Keratinocyte (primary cell): ENCODE measurements at regions not wholly inside any gene's neighbourhood (a gene's known extent, or its start where the extent isn't known, plus 50 kb on each side); places are given as distances from the start of the nearest gene placed in this dataset.

ENCODE experiments used
- DNase-seq: peaks from one replicate; pipeline ENCODE4 v3.0.0-alpha.2; 2011; ENCODE audit warnings: low read depth, missing footprints, low spot score
- FAIRE-seq: peaks from 2 replicates; lab custom pipeline; 2011; peaks lifted over from hg19 to GRCh38; lab: Jason Lieb, UNC
- H2AFZ ChIP-seq: 2 replicates; pipeline ENCODE4 v1.6.0; 2012; ENCODE audit warnings: low read length, control low read depth, inconsistent platforms; ENCODE audit not compliant: control insufficient read depth
- H3K27ac ChIP-seq: 2 replicates; pipeline ENCODE4 v1.5.1; 2011; ENCODE audit warnings: low read length; ENCODE audit not compliant: control insufficient read depth, insufficient read depth
- H3K27me3 ChIP-seq: 3 replicates; pipeline ENCODE4 v1.6.0; 2011; ENCODE audit warnings: low read length; ENCODE audit not compliant: control insufficient read depth, insufficient read depth; ENCODE audit errors: extremely low read depth
- H3K36me3 ChIP-seq, 2 experiments: 2 replicates in 1 of 2; 3 replicates in 1 of 2; pipeline ENCODE4 v1.5.1; 2011; ENCODE audit warnings: low read length in 2 of 2, mild to moderate bottlenecking in 1 of 2; ENCODE audit not compliant: control insufficient read depth in 2 of 2, insufficient read depth in 2 of 2; ENCODE audit errors: extremely low read depth in 1 of 2
- H3K4me1 ChIP-seq: 3 replicates; pipeline ENCODE4 v1.5.1; 2011; ENCODE audit warnings: low read length; ENCODE audit not compliant: control insufficient read depth, insufficient read depth; ENCODE audit errors: extremely low read depth
- H3K4me2 ChIP-seq: 3 replicates; pipeline ENCODE4 v1.6.0; 2011; ENCODE audit warnings: low read depth, low read length; ENCODE audit not compliant: control insufficient read depth, insufficient read depth; ENCODE audit errors: extremely low read depth
- H3K4me3 ChIP-seq, 3 experiments: fragments of 200-600 bp in 1 of 3; sonication (generic) in 1 of 3; 2 replicates in 2 of 3; 3 replicates in 1 of 3; pipeline ENCODE4 v1.5.1; 2011 to 2016; ENCODE audit warnings: low read length in 3 of 3, mild to moderate bottlenecking in 3 of 3, control low read depth in 2 of 3, inconsistent platforms in 1 of 3, low read depth in 1 of 3, mixed read lengths in 1 of 3, mixed run types in 1 of 3, moderate library complexity in 1 of 3; ENCODE audit not compliant: control insufficient read depth in 2 of 3, insufficient read depth in 2 of 3; ENCODE audit errors: extremely low read depth in 1 of 3
- H3K79me2 ChIP-seq: 2 replicates; pipeline ENCODE4 v1.6.0; 2012; ENCODE audit warnings: low read length; ENCODE audit not compliant: control insufficient read depth, insufficient read depth
- H3K9ac ChIP-seq: 3 replicates; pipeline ENCODE4 v1.6.0; 2011; ENCODE audit warnings: low read length; ENCODE audit not compliant: control insufficient read depth, insufficient read depth; ENCODE audit errors: extremely low read depth
- H3K9me1 ChIP-seq: 3 replicates; pipeline ENCODE4 v1.6.0; 2011; ENCODE audit warnings: low read length; ENCODE audit not compliant: control insufficient read depth, insufficient read depth; ENCODE audit errors: extremely low read depth
- H3K9me3 ChIP-seq: 2 replicates; pipeline ENCODE4 v1.5.1; 2012; ENCODE audit warnings: low read depth, low read length; ENCODE audit not compliant: control insufficient read depth
- H4K20me1 ChIP-seq: 3 replicates; pipeline ENCODE4 v1.6.0; 2011; ENCODE audit warnings: low read length; ENCODE audit not compliant: control insufficient read depth, insufficient read depth; ENCODE audit errors: extremely low read depth
- EZH2 ChIP-seq: IDR thresholded peaks from one replicate; pipeline ENCODE4 v1.6.1; 2012; ENCODE audit warnings: inconsistent platforms, mild to moderate bottlenecking, low read length, moderate library complexity
- dilution Hi-C: fragments of 300-500 bp; cut with MboI; formaldehyde crosslinking; loops from one replicate; pipeline ENCODE4 v1.7.0; 2020; ENCODE audit warnings: low sequenced_read_pairs; ENCODE audit not compliant: extremely low pct_ligation_motif_present
- TF ChIP-seq, protein P1 (sequence below), 3 experiments: IDR thresholded peaks in 1 of 3; conservative IDR thresholded peaks in 1 of 3; optimal IDR thresholded peaks in 1 of 3; 2 replicates in 2 of 3; 3 replicates in 1 of 3; pipeline versions ENCODE3 to v1.5.1; 2011; ENCODE audit warnings: low read length in 3 of 3, mild to moderate bottlenecking in 3 of 3, moderate library complexity in 2 of 3, control low read depth in 1 of 3, inconsistent platforms in 1 of 3; ENCODE audit not compliant: insufficient read depth in 2 of 3; ENCODE audit errors: extremely low read depth in 1 of 3

DNA sequence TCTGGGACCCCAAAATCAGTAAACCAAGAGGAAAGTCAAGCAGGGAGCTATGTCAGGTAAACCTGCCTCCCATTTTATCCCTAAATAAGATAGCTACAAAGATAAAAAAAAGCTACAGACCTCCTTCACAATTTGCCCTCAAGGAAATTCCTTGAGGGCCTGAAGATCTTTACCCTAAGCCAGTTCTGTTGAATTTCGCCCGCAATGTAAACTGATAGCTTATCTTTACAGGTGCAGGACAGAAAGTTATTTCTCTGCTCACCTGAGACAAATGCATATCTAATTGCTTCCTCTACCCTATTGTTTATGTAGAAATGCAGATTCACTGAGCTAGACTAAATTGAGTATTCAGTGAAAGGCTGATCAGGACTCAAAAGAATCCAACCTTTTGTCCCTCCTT, 153.4 kb upstream of the CHRM3 start:
- Histone ChIP-seq H3K27ac (no peak overlapping the region), H3K4me1 (no peaks in the 10 kb centered on the region), H3K27me3 (no peaks in the 10 kb centered on the region), H3K9ac (no peak overlapping the region), H4K20me1 (no peaks in the 10 kb centered on the region), H3K79me2 (no peaks in the 10 kb centered on the region), H3K4me3 (no peak overlapping the region), H3K36me3 (no peaks in the 10 kb centered on the region), H3K9me3 (no peaks in the 10 kb centered on the region), H3K4me2 (no peak overlapping the region), H3K9me1 (no peaks in the 10 kb centered on the region), H2AFZ (no peak overlapping the region)
- TF ChIP-seq EZH2: no peak
- DNase-seq: no peak
- no peak for FAIRE-seq
- dilution Hi-C loops: no loop called here

GRCh38 chr1:239228451-239228850, 157.9 kb upstream of the CHRM3 start:
- dilution Hi-C loops: no loop called here
- FAIRE-seq: no peak
- H3K4me3 ChIP-seq: no peak overlapping the region

GRCh38 chr1:239225396-239225795, 161.0 kb upstream of the CHRM3 start:
- TF ChIP-seq, protein P1, sequence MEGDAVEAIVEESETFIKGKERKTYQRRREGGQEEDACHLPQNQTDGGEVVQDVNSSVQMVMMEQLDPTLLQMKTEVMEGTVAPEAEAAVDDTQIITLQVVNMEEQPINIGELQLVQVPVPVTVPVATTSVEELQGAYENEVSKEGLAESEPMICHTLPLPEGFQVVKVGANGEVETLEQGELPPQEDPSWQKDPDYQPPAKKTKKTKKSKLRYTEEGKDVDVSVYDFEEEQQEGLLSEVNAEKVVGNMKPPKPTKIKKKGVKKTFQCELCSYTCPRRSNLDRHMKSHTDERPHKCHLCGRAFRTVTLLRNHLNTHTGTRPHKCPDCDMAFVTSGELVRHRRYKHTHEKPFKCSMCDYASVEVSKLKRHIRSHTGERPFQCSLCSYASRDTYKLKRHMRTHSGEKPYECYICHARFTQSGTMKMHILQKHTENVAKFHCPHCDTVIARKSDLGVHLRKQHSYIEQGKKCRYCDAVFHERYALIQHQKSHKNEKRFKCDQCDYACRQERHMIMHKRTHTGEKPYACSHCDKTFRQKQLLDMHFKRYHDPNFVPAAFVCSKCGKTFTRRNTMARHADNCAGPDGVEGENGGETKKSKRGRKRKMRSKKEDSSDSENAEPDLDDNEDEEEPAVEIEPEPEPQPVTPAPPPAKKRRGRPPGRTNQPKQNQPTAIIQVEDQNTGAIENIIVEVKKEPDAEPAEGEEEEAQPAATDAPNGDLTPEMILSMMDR (optimal IDR thresholded peaks at IDR 0.05 in 1 of 3, IDR thresholded peaks at IDR 0.05 in 1 of 3, conservative IDR thresholded peaks at IDR 0.05 in 1 of 3; ENCODE audit: extremely low read depth in 1 of 3, insufficient read depth in 2 of 3, low read length in 3 of 3): no peak
- no peak for TF ChIP-seq EZH2
- no peak overlapping the region for H2AFZ ChIP-seq
- dilution Hi-C loops: no loop called here
- no peak overlapping the region for H3K9ac ChIP-seq
- H3K4me2 ChIP-seq: no peak overlapping the region
- H3K79me2 ChIP-seq: no peaks in the 10 kb centered on the region
- no peaks in the 10 kb centered on the region for H3K27me3 ChIP-seq
- DNase-seq: no peak
- no peaks in the 10 kb centered on the region for H3K36me3 ChIP-seq
- FAIRE-seq: no peak
- H3K27ac ChIP-seq: no peak overlapping the region
- no peaks in the 10 kb centered on the region for H3K4me1 ChIP-seq
- no peaks in the 10 kb centered on the region for H4K20me1 ChIP-seq
- H3K9me1 ChIP-seq: no peaks in the 10 kb centered on the region
- H3K4me3 ChIP-seq: no peak overlapping the region
- H3K9me3 ChIP-seq: no peaks in the 10 kb centered on the region

More at GRCh38 chr1:239228451-239228850, 157.9 kb upstream of the CHRM3 start:
- no peak for DNase-seq
- Histone ChIP-seq H2AFZ (no peak overlapping the region), H3K27ac (no peak overlapping the region), H3K36me3 (no peaks in the 10 kb centered on the region), H3K9me1 (no peaks in the 10 kb centered on the region), H4K20me1 (no peaks in the 10 kb centered on the region), H3K4me2 (no peak overlapping the region), H3K79me2 (no peaks in the 10 kb centered on the region), H3K9ac (no peak overlapping the region), H3K9me3 (no peaks in the 10 kb centered on the region), H3K27me3 (no peaks in the 10 kb centered on the region), H3K4me1 (no peaks in the 10 kb centered on the region)
- no peak for TF ChIP-seq EZH2
- TF ChIP-seq, protein P1 (optimal IDR thresholded peaks at IDR 0.05 in 1 of 3, IDR thresholded peaks at IDR 0.05 in 1 of 3, conservative IDR thresholded peaks at IDR 0.05 in 1 of 3; ENCODE audit: extremely low read depth in 1 of 3, insufficient read depth in 2 of 3, low read length in 3 of 3): no peak
